ENCODE measurements at regions not wholly inside any gene's neighbourhood (a gene's known extent, or its start where the extent isn't known, plus 50 kb on each side); places are given as distances from the start of the nearest gene placed in this dataset.

DNA sequence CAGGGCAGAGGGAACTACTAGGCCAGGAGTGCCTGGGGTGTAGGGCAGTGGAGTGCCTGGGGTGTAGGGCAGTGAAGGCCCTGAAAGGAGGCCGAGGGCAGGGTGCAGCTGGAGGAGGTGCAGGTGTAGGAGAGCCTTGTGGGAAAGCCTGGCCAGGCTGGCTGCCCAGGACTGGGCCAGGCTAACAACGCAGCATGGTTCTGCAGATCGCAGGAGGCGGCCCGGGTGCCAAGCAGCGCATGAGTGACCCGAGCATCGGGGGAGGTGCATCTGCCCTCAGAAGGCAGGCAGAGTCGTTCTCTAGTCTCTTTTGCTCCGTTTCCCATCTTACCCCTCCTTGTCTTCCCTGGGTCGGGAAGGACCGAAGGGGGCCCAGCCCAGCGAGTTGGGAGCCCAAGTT, 151.5 kb upstream of the PHACTR3 start:
- Histone ChIP-seq H3K79me2 (ENCODE audit: insufficient read depth, low read length) (no peaks in the 10 kb centered on the region), H3T11ph (ENCODE audit: low read length) (no peak overlapping the region), H3K14ac (ENCODE audit: insufficient read depth, low read length) (no peak overlapping the region), H3K27me3 (ENCODE audit: insufficient read depth, low read length) (no peaks in the 10 kb centered on the region; the same call in 1 of the 2 replicates), H2BK20ac (ENCODE audit: low read depth, low read length, poor library complexity, severe bottlenecking) (no peak overlapping the region), H3K79me1 (ENCODE audit: insufficient read depth, low read depth, low read length, poor library complexity, severe bottlenecking) (no peaks in the 10 kb centered on the region), H3K27ac (ENCODE audit: insufficient read length, low read depth, low read length) (no peak overlapping the region), H2BK5ac (ENCODE audit: insufficient read length, low read length) (no peak overlapping the region), H3K4ac (ENCODE audit: low read depth, low read length) (no peak overlapping the region), H3K4me1 (ENCODE audit: insufficient read depth, low read length) (no peaks in the 10 kb centered on the region), H3K9ac (ENCODE audit: extremely low read depth, insufficient read length, low read length) (no peak overlapping the region), H4K20me1 (ENCODE audit: control insufficient read depth, insufficient read depth, insufficient read length) (no peaks in the 10 kb centered on the region), H3K9me3 (ENCODE audit: control insufficient read depth, low read depth, low read length) (no peaks in the 10 kb centered on the region), H3K56ac (ENCODE audit: insufficient read length, low read depth, low read length) (no peak overlapping the region), H3K18ac (ENCODE audit: insufficient read length, low read depth, low read length) (no peak overlapping the region), H4K5ac (ENCODE audit: insufficient read length, low read depth, low read length) (no peak overlapping the region), H4K8ac (replicated peaks; ENCODE audit: insufficient read length, low read depth, low read length) (no peak overlapping the region), H2BK120ac (ENCODE audit: low read depth, low read length, poor library complexity, severe bottlenecking) (no peak overlapping the region), H3K4me2 (ENCODE audit: insufficient read depth, insufficient read length, low read length) (no peak overlapping the region), H3K23ac (ENCODE audit: insufficient read length, low read depth, low read length) (no peak overlapping the region), H2BK15ac (ENCODE audit: low read depth, low read length) (no peak overlapping the region), H4K91ac (ENCODE audit: insufficient read length, low read depth, low read length) (no peak overlapping the region), H2AK5ac (ENCODE audit: insufficient read length, low read length) (no peak overlapping the region), H2BK12ac (ENCODE audit: insufficient read length, low read depth, low read length) (no peak overlapping the region), H3K23me2 (ENCODE audit: insufficient read length, low read depth, low read length, poor library complexity, severe bottlenecking) (no peaks in the 10 kb centered on the region), H2AFZ (ENCODE audit: low read length) (no peak overlapping the region)
- DNase-seq = no peak
- Mint-ChIP-seq H3K27me3 (ENCODE audit: low read depth) (peaks cover 10% of the 10 kb centered on the region), H3K36me3 (ENCODE audit: insufficient read depth in 1 of 3, low read depth in 3 of 3) (no peaks in the 10 kb centered on the region), H3K4me1 (peaks cover 20 to 27% of the 10 kb centered on the region in 2 experiments), H3K4me3 (no peak overlapping the region), H3K9me3 (no peaks in the 10 kb centered on the region), H3K27ac (peak overlapping the region in 1 of 3 experiments; percentile 18; a peak in 1 of 7 replicates)
- TF ChIP-seq, protein P1, sequence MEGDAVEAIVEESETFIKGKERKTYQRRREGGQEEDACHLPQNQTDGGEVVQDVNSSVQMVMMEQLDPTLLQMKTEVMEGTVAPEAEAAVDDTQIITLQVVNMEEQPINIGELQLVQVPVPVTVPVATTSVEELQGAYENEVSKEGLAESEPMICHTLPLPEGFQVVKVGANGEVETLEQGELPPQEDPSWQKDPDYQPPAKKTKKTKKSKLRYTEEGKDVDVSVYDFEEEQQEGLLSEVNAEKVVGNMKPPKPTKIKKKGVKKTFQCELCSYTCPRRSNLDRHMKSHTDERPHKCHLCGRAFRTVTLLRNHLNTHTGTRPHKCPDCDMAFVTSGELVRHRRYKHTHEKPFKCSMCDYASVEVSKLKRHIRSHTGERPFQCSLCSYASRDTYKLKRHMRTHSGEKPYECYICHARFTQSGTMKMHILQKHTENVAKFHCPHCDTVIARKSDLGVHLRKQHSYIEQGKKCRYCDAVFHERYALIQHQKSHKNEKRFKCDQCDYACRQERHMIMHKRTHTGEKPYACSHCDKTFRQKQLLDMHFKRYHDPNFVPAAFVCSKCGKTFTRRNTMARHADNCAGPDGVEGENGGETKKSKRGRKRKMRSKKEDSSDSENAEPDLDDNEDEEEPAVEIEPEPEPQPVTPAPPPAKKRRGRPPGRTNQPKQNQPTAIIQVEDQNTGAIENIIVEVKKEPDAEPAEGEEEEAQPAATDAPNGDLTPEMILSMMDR (conservative IDR thresholded peaks at IDR 0.05) = no peak
- WGBS (ENCODE audit: extremely low coverage, insufficient read length, low lambda C conversion rate) = no CpG with 5 or more reads among the region's 13 CpGs

All from H9 (cell line).